GM23338 (cell line): ENCODE measurements at regions not wholly inside any gene's neighbourhood (a gene's known extent, or its start where the extent isn't known, plus 50 kb on each side); places are given as distances from the start of the nearest gene placed in this dataset.

ENCODE experiments used
- ATAC-seq: fragments of 200-7000 bp; cut with Tn5 transposase; 3 replicates; pipeline ENCODE4 v1.9.1; 2020
- DNase-seq: peaks from one replicate; pipeline ENCODE4 v3.0.0-alpha.2; 2015; ENCODE audit warnings: low spot score
- H2AFZ ChIP-seq: fragments of 200-600 bp; sonication (generic); 2 replicates; pipeline ENCODE4 v1.8.0; 2016; ENCODE audit warnings: antibody characterized with exemption, mild to moderate bottlenecking, moderate library complexity
- H3F3A ChIP-seq: fragments of 200-600 bp; sonication (generic); replicated peaks from 2 replicates; pipeline ENCODE4 v1.8.0; 2017; ENCODE audit warnings: antibody characterized with exemption, mixed run types, low read depth
- H3K27ac ChIP-seq: fragments of 200-600 bp; sonication (generic); 2 replicates; pipeline ENCODE4 v1.6.1; 2016; ENCODE audit warnings: low read depth
- H3K27me3 ChIP-seq: fragments of 200-600 bp; sonication (generic); 2 replicates; pipeline ENCODE4 v1.8.0; 2016; ENCODE audit warnings: mild to moderate bottlenecking, mixed run types, moderate library complexity; ENCODE audit not compliant: insufficient read depth
- H3K36me3 ChIP-seq: fragments of 200-600 bp; sonication (generic); 2 replicates; pipeline ENCODE4 v1.8.0; 2016; ENCODE audit warnings: mild to moderate bottlenecking; ENCODE audit not compliant: insufficient read depth
- H3K4me1 ChIP-seq: fragments of 200-600 bp; sonication (generic); 2 replicates; pipeline ENCODE4 v1.8.0; 2016; ENCODE audit warnings: mild to moderate bottlenecking, moderate library complexity; ENCODE audit not compliant: insufficient read depth
- H3K4me2 ChIP-seq: fragments of 200-600 bp; sonication (generic); 2 replicates; pipeline ENCODE4 v1.7.1; 2017; ENCODE audit warnings: mixed run types
- H3K4me3 ChIP-seq: fragments of 200-600 bp; sonication (generic); 2 replicates; pipeline ENCODE4 v1.6.1; 2016; ENCODE audit warnings: mixed run types
- H3K79me2 ChIP-seq: fragments of 200-600 bp; sonication (generic); replicated peaks from 2 replicates; pipeline ENCODE4 v1.8.0; 2017; ENCODE audit warnings: mild to moderate bottlenecking; ENCODE audit not compliant: insufficient read depth
- H3K9me2 ChIP-seq: fragments of 200-600 bp; sonication (generic); 2 replicates; pipeline ENCODE4 v1.8.0; 2017; ENCODE audit not compliant: insufficient read depth
- H4K20me1 ChIP-seq: fragments of 200-600 bp; sonication (generic); replicated peaks from 2 replicates; pipeline ENCODE4 v1.8.0; 2017; ENCODE audit warnings: mild to moderate bottlenecking; ENCODE audit not compliant: insufficient read depth
- H3K27ac Mint-ChIP-seq: 2 replicates; pipeline ENCODE4 v1.8.0; 2020; ENCODE audit warnings: inconsistent platforms, mild to moderate bottlenecking, moderate library complexity, mixed read lengths
- H3K27me3 Mint-ChIP-seq: 3 replicates; pipeline ENCODE4 v1.8.0; 2022; ENCODE audit warnings: low read depth, mild to moderate bottlenecking, moderate library complexity, mixed read lengths, inconsistent platforms; ENCODE audit not compliant: insufficient read depth, poor library complexity
- H3K36me3 Mint-ChIP-seq: 3 replicates; pipeline ENCODE4 v1.8.0; 2021; ENCODE audit warnings: low read depth, mild to moderate bottlenecking, inconsistent platforms, moderate library complexity, mixed read lengths
- H3K4me1 Mint-ChIP-seq: 3 replicates; pipeline ENCODE4 v1.8.0; 2020; ENCODE audit warnings: mild to moderate bottlenecking, inconsistent platforms, mixed read lengths
- H3K4me3 Mint-ChIP-seq: 3 replicates; pipeline ENCODE4 v1.8.0; 2021; ENCODE audit warnings: moderate library complexity, mild to moderate bottlenecking, inconsistent platforms, mixed read lengths
- H3K9me3 Mint-ChIP-seq: 3 replicates; pipeline ENCODE4 v1.8.0; 2020; ENCODE audit warnings: moderate library complexity, mild to moderate bottlenecking, inconsistent platforms, mixed read lengths
- CREB1 ChIP-seq: fragments of 250-450 bp; sonication (Bioruptor Pico); IDR thresholded peaks from 2 replicates; pipeline ENCODE4 v1.5.0; 2020; ENCODE audit warnings: low read depth, mild to moderate bottlenecking, moderate library complexity
- EZH2 ChIP-seq: fragments of 200-600 bp; sonication (generic); IDR thresholded peaks from one replicate; pipeline ENCODE4 v1.8.0; 2017; ENCODE audit warnings: antibody characterized with exemption, mild to moderate bottlenecking, low read depth; ENCODE audit not compliant: unreplicated experiment
- EZH2phosphoT487 ChIP-seq: fragments of 200-600 bp; sonication (generic); IDR thresholded peaks from one replicate; pipeline ENCODE4 v1.8.1; 2018; ENCODE audit warnings: antibody characterized with exemption; ENCODE audit not compliant: unreplicated experiment
- TF ChIP-seq, protein P1 (sequence below): fragments of 250-450 bp; sonication (Bioruptor Pico); IDR thresholded peaks from 2 replicates; pipeline ENCODE4 v1.5.0; 2020; ENCODE audit warnings: mild to moderate bottlenecking, moderate library complexity
- TF ChIP-seq, protein P2 (sequence below), 2 experiments: fragments of 200-600 bp in 1 of 2; sonication (generic) in 1 of 2; conservative IDR thresholded peaks; 2 replicates each; pipeline versions ENCODE4 v1.5.1 to v1.6.1; 2016 to 2017; ENCODE audit warnings: antibody characterized with exemption in 2 of 2, low read depth in 2 of 2, mild to moderate bottlenecking in 2 of 2, moderate library complexity in 1 of 2
- TF ChIP-seq, protein P3 (sequence below): IDR thresholded peaks from one replicate; pipeline ENCODE4 v1.6.1; 2018; ENCODE audit warnings: antibody characterized with exemption; ENCODE audit not compliant: unreplicated experiment

DNA sequence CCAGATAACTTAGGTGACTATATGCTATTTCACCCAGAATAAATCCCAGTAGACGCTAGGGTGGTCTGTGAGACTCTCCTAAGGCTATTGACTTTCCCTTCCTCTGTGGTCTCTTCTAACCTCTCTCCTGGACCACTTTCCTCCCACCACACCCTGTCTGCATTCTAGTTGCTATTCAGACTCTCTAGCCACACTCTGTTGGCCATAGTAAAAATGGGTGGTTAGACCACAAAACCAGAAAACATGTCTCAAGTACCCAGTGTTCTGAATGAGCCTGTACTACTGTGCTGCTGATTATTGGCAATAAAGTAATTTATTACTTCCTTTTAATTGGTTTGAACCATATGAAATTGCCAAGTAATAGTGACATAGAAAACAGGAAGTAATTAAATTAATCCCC, 240.8 kb downstream of the KIF20B start (continued):
- TF ChIP-seq, protein P1, sequence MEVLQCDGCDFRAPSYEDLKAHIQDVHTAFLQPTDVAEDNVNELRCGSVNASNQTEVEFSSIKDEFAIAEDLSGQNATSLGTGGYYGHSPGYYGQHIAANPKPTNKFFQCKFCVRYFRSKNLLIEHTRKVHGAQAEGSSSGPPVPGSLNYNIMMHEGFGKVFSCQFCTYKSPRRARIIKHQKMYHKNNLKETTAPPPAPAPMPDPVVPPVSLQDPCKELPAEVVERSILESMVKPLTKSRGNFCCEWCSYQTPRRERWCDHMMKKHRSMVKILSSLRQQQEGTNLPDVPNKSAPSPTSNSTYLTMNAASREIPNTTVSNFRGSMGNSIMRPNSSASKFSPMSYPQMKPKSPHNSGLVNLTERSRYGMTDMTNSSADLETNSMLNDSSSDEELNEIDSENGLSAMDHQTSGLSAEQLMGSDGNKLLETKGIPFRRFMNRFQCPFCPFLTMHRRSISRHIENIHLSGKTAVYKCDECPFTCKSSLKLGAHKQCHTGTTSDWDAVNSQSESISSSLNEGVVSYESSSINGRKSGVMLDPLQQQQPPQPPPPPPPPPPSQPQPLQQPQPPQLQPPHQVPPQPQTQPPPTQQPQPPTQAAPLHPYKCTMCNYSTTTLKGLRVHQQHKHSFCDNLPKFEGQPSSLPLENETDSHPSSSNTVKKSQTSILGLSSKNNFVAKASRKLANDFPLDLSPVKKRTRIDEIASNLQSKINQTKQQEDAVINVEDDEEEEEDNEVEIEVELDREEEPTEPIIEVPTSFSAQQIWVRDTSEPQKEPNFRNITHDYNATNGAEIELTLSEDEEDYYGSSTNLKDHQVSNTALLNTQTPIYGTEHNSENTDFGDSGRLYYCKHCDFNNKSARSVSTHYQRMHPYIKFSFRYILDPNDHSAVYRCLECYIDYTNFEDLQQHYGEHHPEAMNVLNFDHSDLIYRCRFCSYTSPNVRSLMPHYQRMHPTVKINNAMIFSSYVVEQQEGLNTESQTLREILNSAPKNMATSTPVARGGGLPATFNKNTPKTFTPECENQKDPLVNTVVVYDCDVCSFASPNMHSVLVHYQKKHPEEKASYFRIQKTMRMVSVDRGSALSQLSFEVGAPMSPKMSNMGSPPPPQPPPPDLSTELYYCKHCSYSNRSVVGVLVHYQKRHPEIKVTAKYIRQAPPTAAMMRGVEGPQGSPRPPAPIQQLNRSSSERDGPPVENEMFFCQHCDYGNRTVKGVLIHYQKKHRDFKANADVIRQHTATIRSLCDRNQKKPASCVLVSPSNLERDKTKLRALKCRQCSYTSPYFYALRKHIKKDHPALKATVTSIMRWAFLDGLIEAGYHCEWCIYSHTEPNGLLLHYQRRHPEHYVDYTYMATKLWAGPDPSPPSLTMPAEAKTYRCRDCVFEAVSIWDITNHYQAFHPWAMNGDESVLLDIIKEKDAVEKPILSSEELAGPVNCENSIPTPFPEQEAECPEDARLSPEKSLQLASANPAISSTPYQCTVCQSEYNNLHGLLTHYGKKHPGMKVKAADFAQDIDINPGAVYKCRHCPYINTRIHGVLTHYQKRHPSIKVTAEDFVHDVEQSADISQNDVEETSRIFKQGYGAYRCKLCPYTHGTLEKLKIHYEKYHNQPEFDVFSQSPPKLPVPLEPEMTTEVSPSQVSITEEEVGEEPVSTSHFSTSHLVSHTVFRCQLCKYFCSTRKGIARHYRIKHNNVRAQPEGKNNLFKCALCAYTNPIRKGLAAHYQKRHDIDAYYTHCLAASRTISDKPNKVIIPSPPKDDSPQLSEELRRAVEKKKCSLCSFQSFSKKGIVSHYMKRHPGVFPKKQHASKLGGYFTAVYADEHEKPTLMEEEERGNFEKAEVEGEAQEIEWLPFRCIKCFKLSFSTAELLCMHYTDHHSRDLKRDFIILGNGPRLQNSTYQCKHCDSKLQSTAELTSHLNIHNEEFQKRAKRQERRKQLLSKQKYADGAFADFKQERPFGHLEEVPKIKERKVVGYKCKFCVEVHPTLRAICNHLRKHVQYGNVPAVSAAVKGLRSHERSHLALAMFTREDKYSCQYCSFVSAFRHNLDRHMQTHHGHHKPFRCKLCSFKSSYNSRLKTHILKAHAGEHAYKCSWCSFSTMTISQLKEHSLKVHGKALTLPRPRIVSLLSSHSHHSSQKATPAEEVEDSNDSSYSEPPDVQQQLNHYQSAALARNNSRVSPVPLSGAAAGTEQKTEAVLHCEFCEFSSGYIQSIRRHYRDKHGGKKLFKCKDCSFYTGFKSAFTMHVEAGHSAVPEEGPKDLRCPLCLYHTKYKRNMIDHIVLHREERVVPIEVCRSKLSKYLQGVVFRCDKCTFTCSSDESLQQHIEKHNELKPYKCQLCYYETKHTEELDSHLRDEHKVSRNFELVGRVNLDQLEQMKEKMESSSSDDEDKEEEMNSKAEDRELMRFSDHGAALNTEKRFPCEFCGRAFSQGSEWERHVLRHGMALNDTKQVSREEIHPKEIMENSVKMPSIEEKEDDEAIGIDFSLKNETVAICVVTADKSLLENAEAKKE (CRISPR knock-in tag) = no peak

DNA sequence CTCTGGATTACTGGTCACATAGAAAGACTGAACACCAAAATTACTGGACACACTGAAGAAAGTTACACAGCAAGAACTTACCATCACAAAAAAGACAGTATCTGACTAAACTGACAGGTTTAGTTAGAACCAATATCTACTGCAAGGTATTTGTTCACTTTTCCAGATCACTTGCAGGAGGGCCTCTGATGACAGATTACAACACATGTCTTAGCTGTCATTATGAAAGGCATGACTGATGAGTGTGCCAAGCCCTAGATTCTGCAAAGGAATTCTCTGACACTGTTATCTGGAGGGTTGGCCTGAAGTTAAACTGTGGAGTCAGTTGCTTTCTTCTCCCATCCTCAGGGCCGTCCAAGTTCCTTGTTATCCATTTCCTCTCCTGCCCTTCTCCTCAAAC, 242.7 kb downstream of the KIF20B start:
- TF ChIP-seq, protein P2, sequence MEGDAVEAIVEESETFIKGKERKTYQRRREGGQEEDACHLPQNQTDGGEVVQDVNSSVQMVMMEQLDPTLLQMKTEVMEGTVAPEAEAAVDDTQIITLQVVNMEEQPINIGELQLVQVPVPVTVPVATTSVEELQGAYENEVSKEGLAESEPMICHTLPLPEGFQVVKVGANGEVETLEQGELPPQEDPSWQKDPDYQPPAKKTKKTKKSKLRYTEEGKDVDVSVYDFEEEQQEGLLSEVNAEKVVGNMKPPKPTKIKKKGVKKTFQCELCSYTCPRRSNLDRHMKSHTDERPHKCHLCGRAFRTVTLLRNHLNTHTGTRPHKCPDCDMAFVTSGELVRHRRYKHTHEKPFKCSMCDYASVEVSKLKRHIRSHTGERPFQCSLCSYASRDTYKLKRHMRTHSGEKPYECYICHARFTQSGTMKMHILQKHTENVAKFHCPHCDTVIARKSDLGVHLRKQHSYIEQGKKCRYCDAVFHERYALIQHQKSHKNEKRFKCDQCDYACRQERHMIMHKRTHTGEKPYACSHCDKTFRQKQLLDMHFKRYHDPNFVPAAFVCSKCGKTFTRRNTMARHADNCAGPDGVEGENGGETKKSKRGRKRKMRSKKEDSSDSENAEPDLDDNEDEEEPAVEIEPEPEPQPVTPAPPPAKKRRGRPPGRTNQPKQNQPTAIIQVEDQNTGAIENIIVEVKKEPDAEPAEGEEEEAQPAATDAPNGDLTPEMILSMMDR (conservative IDR thresholded peaks at IDR 0.05; ENCODE audit: low read depth in 2 of 2) = no peak
- TF ChIP-seq EZH2 (no peak), EZH2phosphoT487 (no peak), CREB1 (no peak)
- TF ChIP-seq, protein P3, sequence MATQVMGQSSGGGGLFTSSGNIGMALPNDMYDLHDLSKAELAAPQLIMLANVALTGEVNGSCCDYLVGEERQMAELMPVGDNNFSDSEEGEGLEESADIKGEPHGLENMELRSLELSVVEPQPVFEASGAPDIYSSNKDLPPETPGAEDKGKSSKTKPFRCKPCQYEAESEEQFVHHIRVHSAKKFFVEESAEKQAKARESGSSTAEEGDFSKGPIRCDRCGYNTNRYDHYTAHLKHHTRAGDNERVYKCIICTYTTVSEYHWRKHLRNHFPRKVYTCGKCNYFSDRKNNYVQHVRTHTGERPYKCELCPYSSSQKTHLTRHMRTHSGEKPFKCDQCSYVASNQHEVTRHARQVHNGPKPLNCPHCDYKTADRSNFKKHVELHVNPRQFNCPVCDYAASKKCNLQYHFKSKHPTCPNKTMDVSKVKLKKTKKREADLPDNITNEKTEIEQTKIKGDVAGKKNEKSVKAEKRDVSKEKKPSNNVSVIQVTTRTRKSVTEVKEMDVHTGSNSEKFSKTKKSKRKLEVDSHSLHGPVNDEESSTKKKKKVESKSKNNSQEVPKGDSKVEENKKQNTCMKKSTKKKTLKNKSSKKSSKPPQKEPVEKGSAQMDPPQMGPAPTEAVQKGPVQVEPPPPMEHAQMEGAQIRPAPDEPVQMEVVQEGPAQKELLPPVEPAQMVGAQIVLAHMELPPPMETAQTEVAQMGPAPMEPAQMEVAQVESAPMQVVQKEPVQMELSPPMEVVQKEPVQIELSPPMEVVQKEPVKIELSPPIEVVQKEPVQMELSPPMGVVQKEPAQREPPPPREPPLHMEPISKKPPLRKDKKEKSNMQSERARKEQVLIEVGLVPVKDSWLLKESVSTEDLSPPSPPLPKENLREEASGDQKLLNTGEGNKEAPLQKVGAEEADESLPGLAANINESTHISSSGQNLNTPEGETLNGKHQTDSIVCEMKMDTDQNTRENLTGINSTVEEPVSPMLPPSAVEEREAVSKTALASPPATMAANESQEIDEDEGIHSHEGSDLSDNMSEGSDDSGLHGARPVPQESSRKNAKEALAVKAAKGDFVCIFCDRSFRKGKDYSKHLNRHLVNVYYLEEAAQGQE = no peak
- Mint-ChIP-seq H3K27ac (no peak overlapping the region), H3K27me3 (no peaks in the 10 kb centered on the region), H3K4me1 (no peaks in the 10 kb centered on the region), H3K4me3 (no peak overlapping the region), H3K9me3 (no peaks in the 10 kb centered on the region), H3K36me3 (no peaks in the 10 kb centered on the region)
- Histone ChIP-seq H3K36me3 (no peaks in the 10 kb centered on the region), H3F3A (no peaks in the 10 kb centered on the region), H3K27me3 (no peaks in the 10 kb centered on the region), H2AFZ (no peak overlapping the region), H3K4me3 (no peak overlapping the region), H3K4me1 (no peaks in the 10 kb centered on the region), H3K79me2 (no peaks in the 10 kb centered on the region), H4K20me1 (no peaks in the 10 kb centered on the region; the same call in 1 of the 2 replicates), H3K4me2 (no peak overlapping the region), H3K9me2 (peaks cover 10% of the 10 kb centered on the region; the same call in 1 of the 2 replicates), H3K27ac (no peak overlapping the region)
- no peak for ATAC-seq
- DNase-seq = no peak
